ENCODE measurements at regions not wholly inside any gene's neighbourhood (a gene's known extent, or its start where the extent isn't known, plus 50 kb on each side); places are given as distances from the start of the nearest gene placed in this dataset.

- TF ChIP-seq SP1 (IDR thresholded peaks at IDR 0.05): no peak
- no peak for TF ChIP-seq GABPA (IDR thresholded peaks at IDR 0.05 in 1 of 2, conservative IDR thresholded peaks at IDR 0.05 in 1 of 2)
- no peak for TF ChIP-seq CTCF (IDR thresholded peaks at IDR 0.05; ENCODE audit: low read depth, low read length, missing input control)
- TF ChIP-seq FOXA1 (IDR thresholded peaks at IDR 0.05): no peak
- no peak for TF ChIP-seq YY1 (IDR thresholded peaks at IDR 0.05)
- TF ChIP-seq EGR1 (IDR thresholded peaks at IDR 0.05; ENCODE audit: low read depth in 2 of 2): no peak
- no peak for TF ChIP-seq JUND (IDR thresholded peaks at IDR 0.05)
- TF ChIP-seq MAX (IDR thresholded peaks at IDR 0.05): no peak
- TF ChIP-seq NR2F2 (IDR thresholded peaks at IDR 0.05): no peak
- no peak for TF ChIP-seq ATF3 (IDR thresholded peaks at IDR 0.05)
- TF ChIP-seq RAD21 (IDR thresholded peaks at IDR 0.05): no peak
- TF ChIP-seq REST (IDR thresholded peaks at IDR 0.05): no peak
- no peak for TF ChIP-seq TAF1 (conservative IDR thresholded peaks at IDR 0.05)
- TF ChIP-seq RXRA (IDR thresholded peaks at IDR 0.05): no peak
Observed at GRCh38 chr2:118240276-118240675, 152.0 kb downstream of the INSIG2 start.

Measured in liver (tissue), 3 donors.